ENCODE measurements at regions not wholly inside any gene's neighbourhood (a gene's known extent, or its start where the extent isn't known, plus 50 kb on each side); places are given as distances from the start of the nearest gene placed in this dataset.
A peak's percentile ranks its signal among the peaks of the same experiment; 100 is the strongest.

DNA sequence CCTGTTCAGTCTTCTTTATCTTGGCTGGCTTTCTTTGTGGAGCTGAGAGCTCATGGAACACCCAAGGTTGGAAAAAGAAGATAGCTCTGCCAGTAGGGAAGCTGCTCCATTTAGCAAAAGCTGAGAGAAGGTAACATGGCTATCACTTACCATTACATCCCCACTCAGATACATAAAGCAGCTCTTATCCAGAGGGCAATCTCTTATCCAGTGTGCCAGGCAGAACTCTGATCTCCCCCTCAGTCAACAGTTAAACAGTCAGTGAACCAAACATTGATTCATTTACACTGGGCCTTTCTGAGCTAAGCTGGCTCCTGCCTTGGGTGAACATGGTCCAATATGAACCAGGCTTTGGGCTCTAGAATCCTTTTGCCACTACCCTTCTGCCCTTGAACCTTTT is 624.2 kb downstream of the NTRK3 start:
- H3K23ac ChIP-seq (ENCODE audit: low read length in 2 of 2), result no peak overlapping the region
- DNase-seq, result no peak
- no peak overlapping the region for H2BK12ac ChIP-seq (ENCODE audit: low read length in 2 of 2)
- no peak overlapping the region for H3K4me3 ChIP-seq (ENCODE audit: insufficient read depth in 1 of 2, low read depth in 1 of 2, low read length in 2 of 2)
- no peak overlapping the region for H2AFZ ChIP-seq (ENCODE audit: low read depth, low read length)
- no peak overlapping the region for H3K18ac ChIP-seq (ENCODE audit: low read depth in 1 of 2, low read length in 2 of 2)
- no peaks in the 10 kb centered on the region for H3K9me3 ChIP-seq (ENCODE audit: control insufficient read depth, low read length)
- H3K27me3 ChIP-seq (ENCODE audit: control insufficient read depth in 1 of 2, insufficient read depth in 1 of 2, low read length in 2 of 2), result no peaks in the 10 kb centered on the region
- H3K4me2 ChIP-seq (ENCODE audit: low read length, poor library complexity, severe bottlenecking), result no peak overlapping the region
- H2AK5ac ChIP-seq (ENCODE audit: low read length, severe bottlenecking), result no peak overlapping the region
- H4K91ac ChIP-seq (ENCODE audit: low read length), result no peak overlapping the region
- H3K27ac ChIP-seq (ENCODE audit: low read length, poor library complexity, severe bottlenecking), result no peak overlapping the region
- no peak overlapping the region for H2BK120ac ChIP-seq (ENCODE audit: low read depth, low read length)
- no peak overlapping the region for H3K9ac ChIP-seq (ENCODE audit: low read length)
- no peaks in the 10 kb centered on the region for H3K4me1 ChIP-seq (ENCODE audit: control insufficient read depth, insufficient read depth, low read depth, low read length)
- no peaks in the 10 kb centered on the region for H3K79me1 ChIP-seq (replicated peaks; ENCODE audit: low read length, poor library complexity, severe bottlenecking)
- H2BK5ac ChIP-seq (ENCODE audit: low read depth, low read length, poor library complexity, severe bottlenecking), result no peak overlapping the region
- no peak overlapping the region for H3K4ac ChIP-seq (ENCODE audit: low read depth in 1 of 2, low read length in 2 of 2)
- H4K8ac ChIP-seq (ENCODE audit: low read length), result no peak overlapping the region
- no peaks in the 10 kb centered on the region for H3K36me3 ChIP-seq (ENCODE audit: control insufficient read depth in 1 of 2, insufficient read depth in 2 of 2, low read depth in 1 of 2, low read length in 2 of 2)
- no peak overlapping the region for H3K14ac ChIP-seq (ENCODE audit: low read length in 2 of 2)
- no peak overlapping the region for H2BK15ac ChIP-seq (ENCODE audit: low read depth, poor library complexity, severe bottlenecking)

DNA sequence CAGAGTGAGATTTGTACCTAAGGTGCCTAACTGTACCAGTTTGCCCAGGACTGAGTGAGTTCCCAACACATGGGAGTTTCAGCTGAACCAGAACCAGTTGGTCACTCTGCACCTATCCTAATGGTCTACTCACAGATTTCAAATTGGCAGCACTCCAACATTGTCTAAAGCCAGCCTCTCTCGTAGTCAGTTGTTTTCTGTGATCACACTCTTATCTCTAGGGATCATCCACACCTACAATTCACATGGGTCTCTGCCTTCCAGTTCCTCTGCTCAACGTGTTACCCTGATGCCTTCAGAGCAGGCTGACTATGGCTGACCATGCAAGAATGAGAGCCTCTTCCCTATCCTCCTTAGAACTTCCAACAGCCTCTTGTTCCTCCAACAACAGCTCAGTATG is 624.8 kb downstream of the NTRK3 start:
- Histone ChIP-seq H3K4ac (ENCODE audit: low read depth in 1 of 2, low read length in 2 of 2) (no peak overlapping the region), H3K9ac (ENCODE audit: low read length) (no peak overlapping the region), H2BK12ac (ENCODE audit: low read length in 2 of 2) (no peak overlapping the region), H2BK15ac (ENCODE audit: low read depth, poor library complexity, severe bottlenecking) (no peak overlapping the region), H3K4me1 (ENCODE audit: control insufficient read depth, insufficient read depth, low read depth, low read length) (no peaks in the 10 kb centered on the region), H2AFZ (ENCODE audit: low read depth, low read length) (no peak overlapping the region), H2BK5ac (ENCODE audit: low read depth, low read length, poor library complexity, severe bottlenecking) (no peak overlapping the region), H2BK120ac (ENCODE audit: low read depth, low read length) (no peak overlapping the region), H3K4me3 (ENCODE audit: insufficient read depth in 1 of 2, low read depth in 1 of 2, low read length in 2 of 2) (no peak overlapping the region), H3K36me3 (ENCODE audit: control insufficient read depth in 1 of 2, insufficient read depth in 2 of 2, low read depth in 1 of 2, low read length in 2 of 2) (no peaks in the 10 kb centered on the region), H3K18ac (ENCODE audit: low read depth in 1 of 2, low read length in 2 of 2) (no peak overlapping the region), H3K27me3 (ENCODE audit: control insufficient read depth in 1 of 2, insufficient read depth in 1 of 2, low read length in 2 of 2) (no peaks in the 10 kb centered on the region), H3K4me2 (ENCODE audit: low read length, poor library complexity, severe bottlenecking) (no peak overlapping the region), H3K23ac (ENCODE audit: low read length in 2 of 2) (no peak overlapping the region), H3K79me1 (replicated peaks; ENCODE audit: low read length, poor library complexity, severe bottlenecking) (no peaks in the 10 kb centered on the region), H4K8ac (ENCODE audit: low read length) (no peak overlapping the region), H3K27ac (ENCODE audit: low read length, poor library complexity, severe bottlenecking) (no peak overlapping the region), H4K91ac (ENCODE audit: low read length) (no peak overlapping the region), H3K14ac (ENCODE audit: low read length in 2 of 2) (no peak overlapping the region), H3K9me3 (ENCODE audit: control insufficient read depth, low read length) (no peaks in the 10 kb centered on the region), H2AK5ac (ENCODE audit: low read length, severe bottlenecking) (no peak overlapping the region)
- WGBS, result 75% methylated on average over 2 of the region's 2 CpGs
- DNase-seq, result no peak

DNA sequence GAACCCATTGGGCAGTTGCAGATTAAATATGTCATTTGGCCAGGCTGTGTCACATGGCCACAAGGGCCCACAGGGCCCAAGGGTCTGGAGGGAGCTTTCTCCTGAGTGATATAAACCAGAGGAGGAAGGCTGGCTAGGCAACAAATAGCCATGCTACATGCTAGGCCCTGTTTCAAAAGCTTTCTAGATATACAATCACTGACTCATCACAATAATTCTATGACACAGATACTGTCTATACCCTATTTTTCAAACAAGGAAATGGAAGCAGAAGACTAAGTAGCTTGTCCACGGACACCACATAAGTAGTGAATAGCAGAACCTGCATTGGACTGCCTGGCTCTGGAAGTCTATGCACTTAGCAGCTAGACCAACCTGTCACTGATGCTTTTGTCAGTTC is 625.4 kb downstream of the NTRK3 start:
- no peak overlapping the region for H4K8ac ChIP-seq (ENCODE audit: low read length)
- H2BK120ac ChIP-seq (ENCODE audit: low read depth, low read length), result no peak overlapping the region
- no peaks in the 10 kb centered on the region for H3K9me3 ChIP-seq (ENCODE audit: control insufficient read depth, low read length)
- H2BK5ac ChIP-seq (ENCODE audit: low read depth, low read length, poor library complexity, severe bottlenecking), result no peak overlapping the region
- no peak overlapping the region for H3K4me3 ChIP-seq (ENCODE audit: insufficient read depth in 1 of 2, low read depth in 1 of 2, low read length in 2 of 2)
- no peak overlapping the region for H2AFZ ChIP-seq (ENCODE audit: low read depth, low read length)
- H3K27me3 ChIP-seq (ENCODE audit: control insufficient read depth in 1 of 2, insufficient read depth in 1 of 2, low read length in 2 of 2), result no peaks in the 10 kb centered on the region
- no peak overlapping the region for H3K14ac ChIP-seq (ENCODE audit: low read length in 2 of 2)
- H3K4me2 ChIP-seq (ENCODE audit: low read length, poor library complexity, severe bottlenecking), result no peak overlapping the region
- no peak overlapping the region for H3K18ac ChIP-seq (ENCODE audit: low read depth in 1 of 2, low read length in 2 of 2)
- H3K9ac ChIP-seq (ENCODE audit: low read length), result no peak overlapping the region
- no peaks in the 10 kb centered on the region for H3K36me3 ChIP-seq (ENCODE audit: control insufficient read depth in 1 of 2, insufficient read depth in 2 of 2, low read depth in 1 of 2, low read length in 2 of 2)
- H3K4me1 ChIP-seq (ENCODE audit: control insufficient read depth, insufficient read depth, low read depth, low read length), result no peaks in the 10 kb centered on the region
- H2BK12ac ChIP-seq (ENCODE audit: low read length in 2 of 2), result peak overlapping the region in 1 of 2 experiments; percentile 66
- no peak overlapping the region for H3K4ac ChIP-seq (ENCODE audit: low read depth in 1 of 2, low read length in 2 of 2)
- no peak overlapping the region for H2AK5ac ChIP-seq (ENCODE audit: low read length, severe bottlenecking)
- H2BK15ac ChIP-seq (ENCODE audit: low read depth, poor library complexity, severe bottlenecking), result no peak overlapping the region
- 59% methylated on average over 1 of the region's 1 CpG for WGBS
- no peak overlapping the region for H3K27ac ChIP-seq (ENCODE audit: low read length, poor library complexity, severe bottlenecking)
- DNase-seq, result peak; percentile 38
- H4K91ac ChIP-seq (ENCODE audit: low read length), result no peak overlapping the region
- H3K23ac ChIP-seq (ENCODE audit: low read length in 2 of 2), result no peak overlapping the region
- no peaks in the 10 kb centered on the region for H3K79me1 ChIP-seq (replicated peaks; ENCODE audit: low read length, poor library complexity, severe bottlenecking)

DNA sequence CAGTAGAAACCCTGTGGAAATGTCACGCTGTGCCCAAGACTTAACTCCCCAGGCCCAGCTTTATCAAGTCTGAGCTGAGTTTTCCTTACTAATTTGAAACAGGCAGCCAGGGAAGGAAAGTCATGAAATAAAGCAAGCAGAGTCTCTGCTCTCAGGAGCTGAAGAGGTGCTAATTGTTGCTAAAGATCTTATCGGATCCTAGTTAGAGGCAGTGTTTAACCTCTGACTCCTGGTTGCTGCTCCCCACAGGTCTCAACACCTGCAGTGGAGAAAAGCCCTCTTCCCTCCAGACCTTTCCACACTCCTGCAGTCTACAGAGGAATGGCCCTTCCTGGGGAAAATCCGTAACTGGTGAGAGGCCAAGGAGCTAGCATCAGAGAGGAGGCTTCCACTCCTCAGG is 628.2 kb downstream of the NTRK3 start:
- no peak for DNase-seq
- Histone ChIP-seq H2BK12ac (ENCODE audit: low read length in 2 of 2) (peak overlapping the region in 1 of 2 experiments; percentile 82), H2AK5ac (ENCODE audit: low read length, severe bottlenecking) (no peak overlapping the region), H4K8ac (ENCODE audit: low read length) (no peak overlapping the region), H3K23ac (ENCODE audit: low read length in 2 of 2) (no peak overlapping the region), H4K91ac (ENCODE audit: low read length) (no peak overlapping the region), H3K18ac (ENCODE audit: low read depth in 1 of 2, low read length in 2 of 2) (peak overlapping the region; percentile 45 to 56), H2BK15ac (ENCODE audit: low read depth, poor library complexity, severe bottlenecking) (peak overlapping the region; percentile 44), H3K14ac (ENCODE audit: low read length in 2 of 2) (peak overlapping the region in 1 of 2 experiments; percentile 3), H3K79me1 (replicated peaks; ENCODE audit: low read length, poor library complexity, severe bottlenecking) (no peaks in the 10 kb centered on the region), H3K36me3 (ENCODE audit: control insufficient read depth in 1 of 2, insufficient read depth in 2 of 2, low read depth in 1 of 2, low read length in 2 of 2) (no peaks in the 10 kb centered on the region), H2BK120ac (ENCODE audit: low read depth, low read length) (no peak overlapping the region), H3K4ac (ENCODE audit: low read depth in 1 of 2, low read length in 2 of 2) (peak overlapping the region; percentile 10 to 35), H3K9ac (ENCODE audit: low read length) (no peak overlapping the region), H3K9me3 (ENCODE audit: control insufficient read depth, low read length) (no peaks in the 10 kb centered on the region), H3K27me3 (ENCODE audit: control insufficient read depth in 1 of 2, insufficient read depth in 1 of 2, low read length in 2 of 2) (no peaks in the 10 kb centered on the region), H3K27ac (ENCODE audit: low read length, poor library complexity, severe bottlenecking) (no peak overlapping the region), H2BK5ac (ENCODE audit: low read depth, low read length, poor library complexity, severe bottlenecking) (no peak overlapping the region), H2AFZ (ENCODE audit: low read depth, low read length) (peak overlapping the region; percentile 5), H3K4me1 (ENCODE audit: control insufficient read depth, insufficient read depth, low read depth, low read length) (no peaks in the 10 kb centered on the region), H3K4me2 (ENCODE audit: low read length, poor library complexity, severe bottlenecking) (no peak overlapping the region), H3K4me3 (ENCODE audit: insufficient read depth in 1 of 2, low read depth in 1 of 2, low read length in 2 of 2) (no peak overlapping the region)
- WGBS, result 57% methylated on average over 3 of the region's 3 CpGs
